ENCODE measurements at regions not wholly inside any gene's neighbourhood (a gene's known extent, or its start where the extent isn't known, plus 50 kb on each side); places are given as distances from the start of the nearest gene placed in this dataset.

DNA sequence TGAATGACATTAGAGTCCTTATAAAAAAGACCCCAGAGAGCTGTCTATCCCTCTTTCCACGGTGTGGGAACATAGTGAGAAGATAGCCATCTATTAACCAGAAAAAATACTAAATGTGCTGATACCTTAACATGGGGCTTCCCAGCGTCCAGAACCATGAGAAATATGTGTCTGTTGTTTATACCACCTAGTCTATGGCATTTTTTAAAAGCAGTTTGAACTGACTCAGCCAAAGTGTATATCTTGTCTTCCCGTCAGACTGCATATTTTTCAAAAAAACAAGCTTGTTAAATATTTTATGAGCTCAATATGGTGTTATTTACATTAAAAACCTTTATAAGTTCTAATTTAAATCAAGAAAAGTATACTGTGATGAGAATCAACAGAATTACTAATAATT lies 255.3 kb downstream of the HGF start:
- Mint-ChIP-seq H3K9me3 (peaks cover 7% of the 10 kb centered on the region), H3K36me3 (ENCODE audit: low read depth) (no peaks in the 10 kb centered on the region), H3K4me1 (no peaks in the 10 kb centered on the region), H3K4me3 (no peak overlapping the region), H3K27ac (no peak overlapping the region), H3K27me3 (ENCODE audit: low read depth, poor library complexity) (peaks cover 5% of the 10 kb centered on the region)
- no peak for DNase-seq
- TF ChIP-seq, protein P1, sequence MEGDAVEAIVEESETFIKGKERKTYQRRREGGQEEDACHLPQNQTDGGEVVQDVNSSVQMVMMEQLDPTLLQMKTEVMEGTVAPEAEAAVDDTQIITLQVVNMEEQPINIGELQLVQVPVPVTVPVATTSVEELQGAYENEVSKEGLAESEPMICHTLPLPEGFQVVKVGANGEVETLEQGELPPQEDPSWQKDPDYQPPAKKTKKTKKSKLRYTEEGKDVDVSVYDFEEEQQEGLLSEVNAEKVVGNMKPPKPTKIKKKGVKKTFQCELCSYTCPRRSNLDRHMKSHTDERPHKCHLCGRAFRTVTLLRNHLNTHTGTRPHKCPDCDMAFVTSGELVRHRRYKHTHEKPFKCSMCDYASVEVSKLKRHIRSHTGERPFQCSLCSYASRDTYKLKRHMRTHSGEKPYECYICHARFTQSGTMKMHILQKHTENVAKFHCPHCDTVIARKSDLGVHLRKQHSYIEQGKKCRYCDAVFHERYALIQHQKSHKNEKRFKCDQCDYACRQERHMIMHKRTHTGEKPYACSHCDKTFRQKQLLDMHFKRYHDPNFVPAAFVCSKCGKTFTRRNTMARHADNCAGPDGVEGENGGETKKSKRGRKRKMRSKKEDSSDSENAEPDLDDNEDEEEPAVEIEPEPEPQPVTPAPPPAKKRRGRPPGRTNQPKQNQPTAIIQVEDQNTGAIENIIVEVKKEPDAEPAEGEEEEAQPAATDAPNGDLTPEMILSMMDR (IDR thresholded peaks at IDR 0.05) = no peak

DNA sequence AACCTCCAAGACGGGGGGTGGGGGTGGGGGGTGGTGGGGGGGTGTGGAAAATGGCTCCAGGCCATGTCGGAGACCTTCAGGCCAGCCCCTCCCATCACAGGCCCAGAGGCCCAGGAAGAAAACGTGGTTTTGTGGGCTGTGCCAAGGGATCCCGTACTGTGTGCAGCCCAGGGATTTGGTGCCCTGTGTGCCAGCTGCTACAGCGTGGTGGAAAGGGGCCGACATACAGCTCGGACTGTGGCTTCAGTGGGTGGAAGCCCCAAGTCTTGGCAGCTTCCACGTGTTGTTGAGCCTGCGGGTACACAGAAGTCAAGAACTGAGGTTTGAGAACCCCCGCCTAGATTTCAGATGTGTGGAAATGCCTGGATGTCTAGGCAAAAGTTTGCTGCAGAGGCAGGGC lies 259.7 kb downstream of the HGF start:
- H3K9me3 Mint-ChIP-seq = peaks cover 7% of the 10 kb centered on the region
- no peak for DNase-seq
- H3K4me1 Mint-ChIP-seq = no peaks in the 10 kb centered on the region
- peaks cover 8% of the 10 kb centered on the region for H3K27me3 Mint-ChIP-seq (ENCODE audit: low read depth, poor library complexity)
- H3K36me3 Mint-ChIP-seq (ENCODE audit: low read depth) = no peaks in the 10 kb centered on the region
- H3K4me3 Mint-ChIP-seq = no peak overlapping the region
- H3K27ac Mint-ChIP-seq = no peak overlapping the region
- TF ChIP-seq, protein P1 (IDR thresholded peaks at IDR 0.05) = no peak

DNA sequence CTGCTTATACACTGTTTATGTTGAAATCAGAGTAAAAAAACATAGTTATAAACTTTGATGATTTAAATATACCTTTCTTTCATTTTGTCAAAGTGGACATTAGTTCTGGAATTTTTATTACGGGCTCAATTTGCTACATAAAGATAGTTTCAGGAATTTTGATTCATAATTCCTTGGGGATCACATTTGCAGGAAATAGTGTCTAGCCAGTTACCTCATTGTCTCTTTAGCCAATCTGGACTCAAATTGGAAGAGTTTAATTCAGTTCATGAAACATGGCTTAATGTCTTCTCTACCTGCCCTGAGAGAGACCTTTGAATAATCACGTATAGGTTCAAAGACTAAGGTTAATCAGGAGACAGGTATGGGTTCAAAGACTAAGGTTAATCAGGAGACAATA lies 262.6 kb downstream of the HGF start:
- H3K27me3 Mint-ChIP-seq (ENCODE audit: low read depth, poor library complexity) = peaks cover 8% of the 10 kb centered on the region
- no peak overlapping the region for H3K4me3 Mint-ChIP-seq
- no peaks in the 10 kb centered on the region for H3K4me1 Mint-ChIP-seq
- DNase-seq = no peak
- H3K36me3 Mint-ChIP-seq (ENCODE audit: low read depth) = no peaks in the 10 kb centered on the region
- H3K9me3 Mint-ChIP-seq = no peaks in the 10 kb centered on the region
- no peak overlapping the region for H3K27ac Mint-ChIP-seq
- TF ChIP-seq, protein P1 (IDR thresholded peaks at IDR 0.05) = no peak

DNA sequence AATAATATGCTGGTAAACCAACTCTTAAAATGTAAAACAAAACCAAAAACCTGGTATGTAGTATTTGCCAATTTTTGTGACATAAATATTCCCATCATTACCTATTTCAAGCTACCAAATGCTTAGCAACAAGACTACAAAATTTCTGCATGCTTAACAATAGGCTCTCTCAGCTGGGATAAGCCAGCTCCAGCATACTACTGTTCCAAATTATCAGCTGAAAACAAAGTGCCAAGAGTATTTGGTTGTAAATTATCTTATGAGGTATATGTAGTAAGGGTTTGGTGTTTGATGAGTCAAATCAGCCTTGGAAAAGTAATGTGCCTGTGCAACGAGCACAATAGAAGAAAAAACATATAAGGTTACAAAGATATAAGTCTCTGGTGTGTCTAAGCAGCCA lies 263.2 kb downstream of the HGF start:
- TF ChIP-seq, protein P1 (IDR thresholded peaks at IDR 0.05) = no peak
- H3K27me3 Mint-ChIP-seq (ENCODE audit: low read depth, poor library complexity) = peaks cover 8% of the 10 kb centered on the region
- no peak overlapping the region for H3K4me3 Mint-ChIP-seq
- no peak for DNase-seq
- H3K27ac Mint-ChIP-seq = no peak overlapping the region
- no peaks in the 10 kb centered on the region for H3K9me3 Mint-ChIP-seq
- no peaks in the 10 kb centered on the region for H3K36me3 Mint-ChIP-seq (ENCODE audit: low read depth)
- H3K4me1 Mint-ChIP-seq = no peaks in the 10 kb centered on the region

DNA sequence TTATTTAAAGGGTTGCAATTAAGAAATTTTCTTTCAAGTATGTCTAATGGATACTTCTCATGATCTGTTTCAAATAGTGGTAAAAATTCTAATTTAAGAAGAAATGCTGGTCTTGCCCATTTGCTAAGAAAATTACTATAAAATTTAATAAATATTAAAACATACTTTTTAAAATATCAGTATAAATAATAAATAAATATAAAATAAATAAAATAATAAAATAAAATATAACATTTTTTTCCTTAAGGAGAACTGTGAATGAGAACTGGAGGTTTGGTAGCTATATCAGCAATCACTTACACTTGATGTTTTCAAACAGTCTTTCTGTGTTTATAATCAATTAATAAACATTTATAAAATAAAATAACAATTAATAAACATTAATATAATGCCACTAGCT lies 266.1 kb downstream of the HGF start:
- DNase-seq = no peak
- Mint-ChIP-seq H3K4me1 (peaks cover 8% of the 10 kb centered on the region), H3K36me3 (ENCODE audit: low read depth) (no peaks in the 10 kb centered on the region), H3K27ac (no peak overlapping the region), H3K27me3 (ENCODE audit: low read depth, poor library complexity) (no peaks in the 10 kb centered on the region), H3K4me3 (no peak overlapping the region), H3K9me3 (no peaks in the 10 kb centered on the region)
- TF ChIP-seq, protein P1 (IDR thresholded peaks at IDR 0.05) = no peak

DNA sequence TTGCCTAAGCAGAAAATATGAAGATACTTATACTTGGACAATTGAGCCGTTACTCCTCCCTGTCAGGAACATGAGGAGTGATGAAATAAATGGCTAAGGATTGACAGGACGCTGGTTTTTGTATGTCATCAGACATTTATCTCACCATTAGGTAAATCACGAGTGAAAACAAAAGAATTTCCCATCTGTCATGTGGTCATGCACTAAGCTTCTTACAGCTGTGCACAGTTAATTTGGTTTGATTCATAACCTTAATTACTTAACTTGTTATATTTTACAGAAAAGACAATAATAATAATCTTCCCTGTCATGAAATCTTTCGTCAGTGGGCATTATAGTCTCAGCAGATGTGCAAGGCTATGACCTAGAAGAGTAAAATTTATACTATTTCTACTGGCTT lies 266.5 kb downstream of the HGF start:
- H3K9me3 Mint-ChIP-seq = no peaks in the 10 kb centered on the region
- no peak overlapping the region for H3K4me3 Mint-ChIP-seq
- no peaks in the 10 kb centered on the region for H3K36me3 Mint-ChIP-seq (ENCODE audit: low read depth)
- TF ChIP-seq, protein P1 (IDR thresholded peaks at IDR 0.05) = no peak
- H3K4me1 Mint-ChIP-seq = peaks cover 8% of the 10 kb centered on the region
- H3K27me3 Mint-ChIP-seq (ENCODE audit: low read depth, poor library complexity) = no peaks in the 10 kb centered on the region
- no peak overlapping the region for H3K27ac Mint-ChIP-seq
- DNase-seq = no peak

Data from nephron progenitor cell (in vitro differentiated cells).